Stimulated activated CD4-positive, alpha-beta T cell treated with anti-CD3 and anti-CD28 coated beads, Interleukin-1b, Interleukin-23, amount 100 ng/mL, for 48 hours (primary cell): ENCODE measurements at regions not wholly inside any gene's neighbourhood (a gene's known extent, or its start where the extent isn't known, plus 50 kb on each side); places are given as distances from the start of the nearest gene placed in this dataset.

ENCODE experiments used
- DNase-seq: peaks from one replicate; pipeline ENCODE4 v3.0.0-alpha.2; 2020

GRCh38 chr12:75716291-75717025, 205.0 kb upstream of the KRR1 start:
- no peak for DNase-seq

GRCh38 chr12:75715682-75716081, 204.3 kb upstream of the KRR1 start:
- no peak for DNase-seq

GRCh38 chr12:75715323-75715644, 203.9 kb upstream of the KRR1 start:
- DNase-seq, result no peak

GRCh38 chr12:75714462-75715322, 203.3 kb upstream of the KRR1 start:
- no peak for DNase-seq

GRCh38 chr12:75713434-75713833, 202.0 kb upstream of the KRR1 start:
- no peak for DNase-seq

- no peak for DNase-seq
Observed at GRCh38 chr12:75712223-75712622, 200.8 kb upstream of the KRR1 start.

- DNase-seq, result no peak
Observed at GRCh38 chr12:75711271-75711670, 199.9 kb upstream of the KRR1 start.

GRCh38 chr12:75710361-75711069, 199.1 kb upstream of the KRR1 start:
- DNase-seq, result no peak

- no peak for DNase-seq
Observed at GRCh38 chr12:75709503-75709902, 198.1 kb upstream of the KRR1 start.

GRCh38 chr12:75708802-75709201, 197.4 kb upstream of the KRR1 start:
- no peak for DNase-seq

GRCh38 chr12:75707983-75708382, 196.6 kb upstream of the KRR1 start:
- no peak for DNase-seq

- DNase-seq, result no peak
Observed at GRCh38 chr12:75706786-75707605, 195.6 kb upstream of the KRR1 start.

GRCh38 chr12:75705749-75706711, 194.6 kb upstream of the KRR1 start:
- no peak for DNase-seq

GRCh38 chr12:75704664-75705063, 193.3 kb upstream of the KRR1 start:
- DNase-seq, result no peak

- DNase-seq, result no peak
Observed at GRCh38 chr12:75704208-75704607, 192.8 kb upstream of the KRR1 start.

- no peak for DNase-seq
Observed at GRCh38 chr12:75703131-75703530, 191.7 kb upstream of the KRR1 start.

- no peak for DNase-seq
Observed at GRCh38 chr12:75702477-75703093, 191.2 kb upstream of the KRR1 start.

- DNase-seq, result no peak
Observed at GRCh38 chr12:75701859-75702258, 190.4 kb upstream of the KRR1 start.

- DNase-seq, result no peak
Observed at GRCh38 chr12:75699728-75700496, 188.5 kb upstream of the KRR1 start.

- no peak for DNase-seq
Observed at GRCh38 chr12:75699251-75699650, 187.8 kb upstream of the KRR1 start.
